ENCODE measurements at regions not wholly inside any gene's neighbourhood (a gene's known extent, or its start where the extent isn't known, plus 50 kb on each side); places are given as distances from the start of the nearest gene placed in this dataset.

DNA sequence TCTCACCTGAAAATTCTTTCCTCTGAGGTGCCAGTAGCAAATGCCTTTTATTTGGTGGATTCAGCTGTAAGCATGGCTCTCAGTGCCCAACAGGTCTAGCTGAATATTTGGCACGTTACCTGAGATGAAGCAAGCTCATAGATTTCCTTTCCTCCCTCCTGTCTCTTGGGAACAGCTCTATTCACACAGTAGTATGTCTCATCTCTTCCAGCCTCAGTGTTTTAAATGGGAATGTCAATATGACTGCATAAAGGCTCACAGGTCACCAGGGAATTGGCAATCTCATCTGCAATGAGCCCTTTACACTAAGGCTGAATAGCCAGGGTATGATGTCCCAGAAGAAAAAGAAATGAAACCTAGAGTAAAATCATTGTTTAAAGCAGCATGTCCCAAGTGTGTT, 733.5 kb downstream of the NTRK3 start:
- H3K4me2 ChIP-seq, result no peak overlapping the region
- no TSS peak for BruUV-seq (replicated peaks)
- TF ChIP-seq CTCF (conservative IDR thresholded peaks at IDR 0.05) (no peak), EZH2 (IDR thresholded peaks at IDR 0.05; ENCODE audit: low read depth) (no peak)

GRCh38 chr15:87518957-87519356, 737.6 kb downstream of the NTRK3 start:
- intact Hi-C loops (cut with micrococcal nuclease; ENCODE audit: unreplicated experiment), result no loop called here
- BruUV-seq (replicated peaks), result no TSS peak
- Histone ChIP-seq H3K36me3 (ENCODE audit: low read depth) (no peaks in the 10 kb centered on the region), H3K27me3 (ENCODE audit: insufficient read depth, low read depth) (no peaks in the 10 kb centered on the region), H3K9me3 (ENCODE audit: insufficient read depth, low read depth) (no peaks in the 10 kb centered on the region), H3K9me2 (ENCODE audit: insufficient read depth) (no peaks in the 10 kb centered on the region), H3K27ac (no peak overlapping the region), H2AFZ (no peak overlapping the region), H4K20me1 (ENCODE audit: insufficient read depth) (no peaks in the 10 kb centered on the region), H3K4me1 (replicated peaks; ENCODE audit: insufficient read depth) (no peaks in the 10 kb centered on the region), H3K4me3 (no peak overlapping the region), H3K4me2 (no peak overlapping the region), H3F3A (ENCODE audit: insufficient read depth, low read depth) (no peaks in the 10 kb centered on the region), H3K79me2 (ENCODE audit: low read depth) (no peaks in the 10 kb centered on the region)
- no peak for DNase-seq
- CTCF ChIA-PET, result no interaction called here
- TF ChIP-seq EZH2 (IDR thresholded peaks at IDR 0.05; ENCODE audit: low read depth) (no peak), CTCF (conservative IDR thresholded peaks at IDR 0.05) (no peak)
- POLR2A ChIA-PET (ENCODE audit: unreplicated experiment), result no interaction called here

More for the DNA sequence above, 733.5 kb downstream of the NTRK3 start:
- no peak for DNase-seq
- H3K4me3 ChIP-seq, result no peak overlapping the region
- H3K4me1 ChIP-seq (replicated peaks; ENCODE audit: insufficient read depth), result no peaks in the 10 kb centered on the region
- H3K9me2 ChIP-seq (ENCODE audit: insufficient read depth), result no peaks in the 10 kb centered on the region
- H3K79me2 ChIP-seq (ENCODE audit: low read depth), result no peaks in the 10 kb centered on the region
- H3K36me3 ChIP-seq (ENCODE audit: low read depth), result no peaks in the 10 kb centered on the region
- ChIA-PET CTCF (no interaction called here), POLR2A (ENCODE audit: unreplicated experiment) (no interaction called here)
- H3K9me3 ChIP-seq (ENCODE audit: insufficient read depth, low read depth), result no peaks in the 10 kb centered on the region
- intact Hi-C loops (cut with micrococcal nuclease; ENCODE audit: unreplicated experiment), result no loop called here
- H2AFZ ChIP-seq, result no peak overlapping the region
- no peaks in the 10 kb centered on the region for H4K20me1 ChIP-seq (ENCODE audit: insufficient read depth)
- no peaks in the 10 kb centered on the region for H3K27me3 ChIP-seq (ENCODE audit: insufficient read depth, low read depth)
- H3K27ac ChIP-seq, result no peak overlapping the region
- H3F3A ChIP-seq (ENCODE audit: insufficient read depth, low read depth), result no peaks in the 10 kb centered on the region

GRCh38 chr15:87508086-87508485, 748.5 kb downstream of the NTRK3 start:
- no TSS peak for BruUV-seq (replicated peaks)
- intact Hi-C loops (cut with micrococcal nuclease; ENCODE audit: unreplicated experiment), result no loop called here
- H4K20me1 ChIP-seq (ENCODE audit: insufficient read depth), result no peaks in the 10 kb centered on the region
- H3K4me1 ChIP-seq (replicated peaks; ENCODE audit: insufficient read depth), result no peaks in the 10 kb centered on the region
- no peak overlapping the region for H2AFZ ChIP-seq
- no peaks in the 10 kb centered on the region for H3K9me2 ChIP-seq (ENCODE audit: insufficient read depth)
- H3K36me3 ChIP-seq (ENCODE audit: low read depth), result no peaks in the 10 kb centered on the region
- H3K4me2 ChIP-seq, result no peak overlapping the region
- H3K27ac ChIP-seq, result no peak overlapping the region
- no peaks in the 10 kb centered on the region for H3K79me2 ChIP-seq (ENCODE audit: low read depth)
- POLR2A ChIA-PET (ENCODE audit: unreplicated experiment), result no interaction called here
- no peak for DNase-seq
- H3K9me3 ChIP-seq (ENCODE audit: insufficient read depth, low read depth), result no peaks in the 10 kb centered on the region
- H3K27me3 ChIP-seq (ENCODE audit: insufficient read depth, low read depth), result no peaks in the 10 kb centered on the region
- H3K4me3 ChIP-seq, result no peak overlapping the region
- TF ChIP-seq EZH2 (IDR thresholded peaks at IDR 0.05; ENCODE audit: low read depth), result no peak
- TF ChIP-seq CTCF (conservative IDR thresholded peaks at IDR 0.05), result no peak
- CTCF ChIA-PET, result no interaction called here
- no peaks in the 10 kb centered on the region for H3F3A ChIP-seq (ENCODE audit: insufficient read depth, low read depth)

Data from PC-9 (cell line).